Mononuclear cell (primary cell): ENCODE measurements at regions not wholly inside any gene's neighbourhood (a gene's known extent, or its start where the extent isn't known, plus 50 kb on each side); places are given as distances from the start of the nearest gene placed in this dataset.

Experiments used
- H3K27me3 ChIP-seq: 2 replicates; pipeline ENCODE4 v1.6.0; 2011; ENCODE audit warnings: low read length, control low read depth; ENCODE audit not compliant: insufficient read depth
- H3K4me1 ChIP-seq: 2 replicates; pipeline ENCODE4 v1.5.1; 2011; ENCODE audit warnings: mild to moderate bottlenecking, low read length, control low read depth; ENCODE audit not compliant: insufficient read depth
- H3K4me3 ChIP-seq: 2 replicates; pipeline ENCODE4 v1.5.1; 2011; ENCODE audit warnings: mild to moderate bottlenecking, low read length, moderate library complexity
- H3K9me3 ChIP-seq: 2 replicates; pipeline ENCODE4 v1.5.1; 2011; ENCODE audit warnings: low read depth, mild to moderate bottlenecking, control low read depth, low read length

DNA sequence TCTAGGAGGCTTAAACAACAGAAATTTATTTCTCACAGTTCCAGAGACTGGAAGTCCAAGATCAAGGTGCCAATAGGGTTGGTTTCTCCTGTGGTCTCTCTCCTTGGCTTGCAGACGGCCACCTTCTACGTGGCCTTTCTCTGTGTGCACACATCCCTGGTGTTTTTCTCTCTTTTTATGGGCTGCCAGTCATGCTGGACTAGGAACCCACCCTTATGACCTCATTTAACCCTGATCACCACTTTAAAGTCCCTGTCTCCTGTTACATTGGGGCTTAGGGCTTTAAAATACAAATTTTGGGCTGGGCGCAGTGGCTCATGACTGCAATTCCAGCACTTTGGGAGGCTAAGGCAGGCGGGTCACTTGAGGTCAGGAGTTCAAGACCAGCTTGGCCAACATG is 157.1 kb downstream of the TLE1 start:
- H3K9me3 ChIP-seq, result no peaks in the 10 kb centered on the region
- no peak overlapping the region for H3K4me3 ChIP-seq
- H3K27me3 ChIP-seq, result no peaks in the 10 kb centered on the region
- H3K4me1 ChIP-seq, result peaks cover 4% of the 10 kb centered on the region

DNA sequence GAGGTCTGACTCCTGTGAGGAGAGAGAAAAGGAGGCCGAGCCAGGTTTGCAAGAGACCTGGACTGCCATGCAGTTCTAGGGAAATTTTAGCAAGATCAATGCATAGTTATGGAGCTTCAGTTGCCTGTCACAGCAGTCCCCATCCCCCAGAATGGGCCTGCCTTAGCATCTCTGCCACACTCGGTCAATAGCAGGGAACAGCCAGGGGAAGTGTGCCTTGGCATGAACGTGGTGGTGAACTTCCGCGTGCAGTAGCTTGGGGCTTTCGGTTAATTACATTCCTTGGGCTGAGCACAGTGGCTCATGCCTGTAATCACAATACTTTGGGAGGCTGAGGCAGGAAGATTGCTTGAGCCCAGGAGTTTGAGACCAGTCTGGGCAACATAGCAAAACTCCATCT is 157.8 kb downstream of the TLE1 start:
- H3K4me3 ChIP-seq, result no peak overlapping the region
- peaks cover 4% of the 10 kb centered on the region for H3K4me1 ChIP-seq
- no peaks in the 10 kb centered on the region for H3K9me3 ChIP-seq
- no peaks in the 10 kb centered on the region for H3K27me3 ChIP-seq

DNA sequence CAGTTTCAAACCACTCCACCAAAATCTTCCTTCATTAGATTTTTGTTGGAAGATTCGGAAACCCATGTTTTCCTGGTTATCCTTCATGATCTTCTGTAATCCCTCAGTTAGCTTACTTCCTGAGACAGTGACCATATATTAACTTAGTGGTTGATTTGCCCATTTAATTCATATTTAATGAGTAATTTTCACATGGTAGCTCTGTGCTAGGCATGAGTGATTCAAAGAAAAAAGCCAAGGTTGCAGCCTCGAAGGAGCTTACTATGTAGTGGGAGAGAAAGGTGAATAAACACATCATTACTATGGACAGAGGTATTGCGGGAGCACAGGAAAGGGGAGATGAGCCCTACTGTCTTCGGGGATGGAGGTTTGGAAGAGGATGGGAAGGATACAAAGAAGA is 158.5 kb downstream of the TLE1 start:
- Histone ChIP-seq H3K27me3 (no peaks in the 10 kb centered on the region), H3K4me1 (peaks cover 4% of the 10 kb centered on the region), H3K9me3 (no peaks in the 10 kb centered on the region), H3K4me3 (no peak overlapping the region)

DNA sequence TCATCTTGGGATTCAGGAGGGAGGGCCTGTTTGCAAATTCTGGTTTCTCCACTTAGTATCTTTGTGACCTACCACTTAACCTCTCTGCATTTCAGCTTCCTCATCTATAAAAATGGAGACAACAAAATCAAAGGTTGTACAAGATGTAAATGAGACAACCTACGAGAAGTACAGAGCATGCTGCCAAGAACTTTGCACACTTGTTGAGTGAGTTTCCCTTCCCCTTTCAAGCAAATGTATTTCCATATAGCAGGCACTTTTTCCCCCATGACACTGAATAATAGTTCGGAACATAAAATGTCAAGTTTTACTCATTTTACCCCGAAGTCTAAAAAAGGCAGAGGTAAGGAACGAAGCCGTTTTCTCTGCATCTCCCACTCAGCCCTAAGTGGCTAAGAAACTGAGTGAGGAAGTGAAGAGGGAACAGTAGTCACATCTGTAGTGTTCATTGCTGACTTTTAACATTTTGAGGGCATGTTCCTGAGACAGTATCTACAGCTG is 159.0 kb downstream of the TLE1 start:
- H3K27me3 ChIP-seq, result no peaks in the 10 kb centered on the region
- H3K4me3 ChIP-seq, result no peak overlapping the region
- no peaks in the 10 kb centered on the region for H3K9me3 ChIP-seq
- H3K4me1 ChIP-seq, result peaks cover 4% of the 10 kb centered on the region

DNA sequence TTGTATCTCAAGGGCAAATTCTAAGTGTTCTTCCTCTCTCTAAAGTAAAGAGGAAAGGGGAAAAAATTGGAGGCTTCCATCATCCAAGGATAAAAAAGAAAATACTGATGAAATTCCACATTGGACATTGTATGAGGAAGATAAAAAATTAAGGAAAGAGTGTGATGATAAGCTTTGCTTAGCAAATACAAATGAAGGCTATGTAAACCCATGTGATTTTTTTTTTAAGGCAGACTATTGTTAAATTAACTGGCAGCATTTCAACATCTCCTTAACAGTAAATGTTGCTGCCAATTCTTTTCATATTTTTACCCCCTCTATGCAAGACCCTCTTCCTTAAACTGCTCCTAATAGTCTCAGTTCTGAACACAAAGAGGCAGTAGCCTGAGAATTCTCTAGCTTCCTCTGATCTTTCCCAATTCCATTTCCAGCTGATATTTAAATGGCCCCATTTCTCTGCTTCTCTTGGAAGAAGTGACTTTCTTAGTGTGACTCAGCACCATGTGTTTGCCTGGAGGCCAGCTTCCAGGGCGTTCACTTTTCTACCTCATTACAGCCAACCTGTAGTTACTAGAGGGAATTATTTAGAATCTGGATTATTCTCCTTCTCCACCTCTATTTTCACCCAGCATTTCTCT is 159.7 kb downstream of the TLE1 start:
- peaks cover 4% of the 10 kb centered on the region for H3K4me1 ChIP-seq
- no peaks in the 10 kb centered on the region for H3K27me3 ChIP-seq
- no peak overlapping the region for H3K4me3 ChIP-seq
- no peaks in the 10 kb centered on the region for H3K9me3 ChIP-seq

DNA sequence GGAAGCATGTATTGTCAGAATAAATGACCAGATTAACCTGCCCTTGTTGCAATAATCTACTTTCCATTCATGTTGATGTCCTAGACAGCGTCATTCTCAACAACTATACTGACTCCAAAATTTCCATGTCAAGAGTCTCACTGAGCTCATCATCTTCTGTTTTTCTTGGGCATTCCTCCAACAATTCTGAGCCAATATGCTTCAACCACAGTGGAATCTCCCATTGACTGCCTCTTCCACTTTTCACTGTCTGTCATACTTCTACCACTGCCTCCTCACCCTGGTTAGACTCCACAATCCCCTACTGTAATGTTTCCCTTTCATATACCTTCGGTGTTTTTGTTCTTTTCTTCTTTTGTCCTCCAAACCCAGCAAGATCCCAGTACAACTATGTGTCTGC is 162.8 kb downstream of the TLE1 start:
- Histone ChIP-seq H3K4me3 (no peak overlapping the region), H3K9me3 (no peaks in the 10 kb centered on the region), H3K4me1 (peaks cover 7% of the 10 kb centered on the region), H3K27me3 (no peaks in the 10 kb centered on the region)

DNA sequence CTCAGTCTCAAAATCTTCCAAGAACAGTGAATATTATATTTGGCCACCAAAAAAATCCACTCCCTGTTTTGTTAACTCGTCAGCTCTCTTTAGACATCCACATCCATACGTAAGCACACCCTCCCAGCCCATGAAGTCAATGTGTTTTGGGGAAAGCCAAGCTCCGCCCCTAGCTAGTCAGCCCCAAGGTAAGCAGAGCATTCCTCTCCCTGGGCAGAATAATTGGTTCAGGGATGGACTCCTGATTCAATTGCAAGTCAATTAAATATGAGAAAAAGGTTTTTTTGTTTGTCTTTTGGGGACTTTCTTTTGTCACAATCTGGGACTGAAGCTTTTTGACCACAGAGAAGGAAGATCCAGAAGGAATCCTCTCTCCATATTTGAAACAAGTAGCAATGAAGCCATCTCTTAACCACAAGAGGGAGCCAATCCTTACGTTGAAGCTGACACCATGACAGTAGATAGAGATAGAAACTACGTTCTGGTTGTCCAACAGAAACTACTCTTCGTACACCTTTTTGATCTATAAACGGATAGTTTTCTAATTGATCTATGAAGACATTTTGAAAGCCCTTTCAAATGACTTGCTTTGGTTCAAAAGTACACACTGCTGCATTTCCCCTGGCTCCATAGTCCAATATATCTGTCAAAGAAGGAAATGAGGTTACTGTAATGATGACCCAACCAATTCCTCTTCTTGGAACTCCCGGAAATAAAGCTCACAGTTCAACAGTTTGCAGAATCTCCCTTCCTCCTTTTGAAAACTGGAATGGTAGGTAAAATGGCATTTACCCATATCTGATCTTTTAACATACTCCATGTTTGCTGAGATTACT is 166.4 kb downstream of the TLE1 start:
- no peaks in the 10 kb centered on the region for H3K9me3 ChIP-seq
- no peak overlapping the region for H3K4me3 ChIP-seq
- peaks cover 3% of the 10 kb centered on the region for H3K4me1 ChIP-seq
- no peaks in the 10 kb centered on the region for H3K27me3 ChIP-seq

DNA sequence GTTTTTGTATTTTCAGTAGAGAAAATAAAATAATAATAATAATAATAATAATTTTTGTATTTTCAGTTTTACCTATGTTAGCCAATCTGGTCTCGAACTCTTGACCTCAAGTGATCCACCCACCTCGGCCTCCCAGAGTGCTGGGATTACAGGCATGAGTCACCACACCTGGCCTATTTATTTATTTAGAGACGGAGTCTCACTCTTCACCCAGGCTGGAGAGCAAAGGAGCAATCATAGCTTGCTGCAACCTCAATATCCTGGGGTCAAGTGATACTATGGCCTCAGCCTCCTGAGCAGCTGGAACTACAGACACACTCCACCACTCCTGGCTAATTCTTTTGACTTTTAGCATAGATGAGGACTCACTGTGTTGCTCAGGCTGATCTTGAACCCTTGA is 167.5 kb downstream of the TLE1 start:
- Histone ChIP-seq H3K9me3 (no peaks in the 10 kb centered on the region), H3K27me3 (no peaks in the 10 kb centered on the region), H3K4me3 (no peak overlapping the region), H3K4me1 (peaks cover 3% of the 10 kb centered on the region)

DNA sequence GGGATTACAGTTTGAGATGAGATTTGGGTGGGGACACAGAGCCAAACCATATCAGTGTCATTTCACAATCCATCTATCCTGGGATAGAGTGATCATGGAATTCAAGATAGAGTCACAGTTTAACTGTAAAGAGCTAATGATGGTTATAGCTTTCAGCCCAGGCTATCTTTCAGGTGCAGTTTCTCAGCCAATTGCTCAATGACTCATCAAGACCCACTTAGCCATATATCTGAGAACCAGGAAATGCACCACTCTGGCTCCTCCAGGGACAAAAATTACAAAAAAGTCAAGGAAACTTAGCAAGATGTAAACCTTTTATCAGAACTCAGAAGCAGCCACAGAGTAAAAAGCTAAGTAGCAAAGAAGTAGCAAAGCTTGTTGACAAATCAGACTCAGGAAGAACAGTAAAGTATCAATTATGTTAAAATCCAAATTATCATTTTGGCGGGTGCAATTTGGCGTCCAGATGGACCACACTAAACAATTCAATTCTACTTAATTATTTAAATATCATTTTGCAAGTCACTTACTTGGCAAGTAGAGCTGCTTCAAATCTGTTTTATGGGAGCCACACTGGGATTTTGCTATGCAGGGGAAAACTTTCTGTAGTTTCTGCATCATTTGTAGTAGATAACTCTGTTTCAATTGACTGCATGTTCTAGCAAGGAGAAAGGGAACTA is 169.4 kb downstream of the TLE1 start:
- H3K27me3 ChIP-seq, result no peaks in the 10 kb centered on the region
- peaks cover 3% of the 10 kb centered on the region for H3K4me1 ChIP-seq
- H3K4me3 ChIP-seq, result no peak overlapping the region
- no peaks in the 10 kb centered on the region for H3K9me3 ChIP-seq

DNA sequence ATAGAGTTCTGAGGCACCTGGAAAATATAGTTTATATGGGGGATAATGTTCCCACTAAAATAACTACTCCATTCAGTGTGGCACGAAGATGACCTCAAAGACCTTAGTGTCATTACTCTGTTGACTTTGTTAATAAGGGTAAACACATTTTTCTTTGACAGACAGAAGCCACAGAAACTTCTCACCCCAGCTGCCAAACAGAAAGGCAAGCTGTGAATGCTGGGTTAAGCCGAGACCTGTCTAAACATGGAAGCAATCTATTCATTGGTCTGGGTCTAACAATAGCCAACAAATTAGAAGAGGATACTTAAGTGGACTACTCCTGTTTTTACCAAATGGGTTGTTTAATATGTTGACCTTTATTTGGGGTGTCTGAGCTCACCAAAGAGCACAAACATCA is 171.4 kb downstream of the TLE1 start:
- Histone ChIP-seq H3K9me3 (no peaks in the 10 kb centered on the region), H3K27me3 (no peaks in the 10 kb centered on the region), H3K4me3 (no peak overlapping the region), H3K4me1 (peaks cover 3% of the 10 kb centered on the region)

DNA sequence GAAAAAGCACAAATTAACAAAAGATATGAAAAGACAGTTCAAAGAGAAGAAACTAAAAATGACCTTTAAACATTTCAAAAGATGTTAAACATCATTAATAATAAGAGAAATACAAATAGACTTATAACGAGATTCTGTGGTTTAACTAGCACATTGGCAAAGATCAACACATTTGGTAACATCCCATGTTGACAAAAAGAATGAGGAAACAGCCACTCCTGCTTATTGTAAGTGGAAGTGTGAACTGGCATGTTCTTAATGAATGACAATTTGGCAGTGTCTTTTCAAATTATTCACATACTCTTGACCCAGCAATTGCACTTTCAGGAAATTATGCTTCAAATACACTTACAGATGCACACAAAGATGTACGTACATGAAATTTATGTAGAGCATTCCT is 176.3 kb downstream of the TLE1 start:
- H3K9me3 ChIP-seq, result no peaks in the 10 kb centered on the region
- H3K4me3 ChIP-seq, result no peak overlapping the region
- H3K4me1 ChIP-seq, result no peaks in the 10 kb centered on the region
- no peaks in the 10 kb centered on the region for H3K27me3 ChIP-seq

DNA sequence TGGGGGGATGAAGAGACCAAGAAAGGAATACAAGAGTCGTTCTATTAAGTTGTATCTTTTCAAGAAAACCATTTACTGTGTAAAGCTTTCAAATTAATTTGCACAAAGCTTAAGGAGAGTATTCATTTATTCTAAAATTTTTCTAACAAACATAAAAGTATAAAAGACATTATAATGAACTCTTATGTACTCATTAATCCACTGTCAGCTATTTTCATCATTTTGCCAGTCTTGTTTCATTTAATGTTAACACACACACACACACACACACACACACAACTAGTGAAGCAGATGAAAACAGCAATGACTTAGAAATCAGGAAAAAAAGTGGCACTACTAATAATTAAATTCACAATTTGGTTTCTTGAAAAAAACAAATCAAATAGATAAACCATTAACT is 176.7 kb downstream of the TLE1 start:
- Histone ChIP-seq H3K9me3 (no peaks in the 10 kb centered on the region), H3K4me3 (no peak overlapping the region), H3K27me3 (no peaks in the 10 kb centered on the region), H3K4me1 (no peaks in the 10 kb centered on the region)

DNA sequence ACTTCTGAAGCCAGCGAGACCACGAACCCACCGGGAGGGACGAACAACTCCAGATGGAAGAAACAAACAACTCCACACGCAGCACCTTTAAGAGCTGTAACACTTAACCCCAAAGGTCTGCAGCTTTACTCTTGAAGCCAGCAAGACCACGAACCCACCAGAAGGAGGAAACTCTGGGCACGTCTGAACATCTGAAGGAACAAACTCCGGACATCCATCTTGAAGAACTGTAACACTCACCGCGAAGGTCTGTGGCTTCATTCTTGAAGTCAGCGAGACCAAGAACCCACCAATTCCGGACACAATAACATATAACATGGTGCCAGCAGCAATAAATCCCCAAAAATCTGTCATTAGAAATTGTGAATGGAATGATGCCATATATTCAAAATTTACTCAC is 180.9 kb downstream of the TLE1 start:
- H3K4me1 ChIP-seq, result no peaks in the 10 kb centered on the region
- H3K4me3 ChIP-seq, result no peak overlapping the region
- H3K9me3 ChIP-seq, result no peaks in the 10 kb centered on the region
- no peaks in the 10 kb centered on the region for H3K27me3 ChIP-seq

DNA sequence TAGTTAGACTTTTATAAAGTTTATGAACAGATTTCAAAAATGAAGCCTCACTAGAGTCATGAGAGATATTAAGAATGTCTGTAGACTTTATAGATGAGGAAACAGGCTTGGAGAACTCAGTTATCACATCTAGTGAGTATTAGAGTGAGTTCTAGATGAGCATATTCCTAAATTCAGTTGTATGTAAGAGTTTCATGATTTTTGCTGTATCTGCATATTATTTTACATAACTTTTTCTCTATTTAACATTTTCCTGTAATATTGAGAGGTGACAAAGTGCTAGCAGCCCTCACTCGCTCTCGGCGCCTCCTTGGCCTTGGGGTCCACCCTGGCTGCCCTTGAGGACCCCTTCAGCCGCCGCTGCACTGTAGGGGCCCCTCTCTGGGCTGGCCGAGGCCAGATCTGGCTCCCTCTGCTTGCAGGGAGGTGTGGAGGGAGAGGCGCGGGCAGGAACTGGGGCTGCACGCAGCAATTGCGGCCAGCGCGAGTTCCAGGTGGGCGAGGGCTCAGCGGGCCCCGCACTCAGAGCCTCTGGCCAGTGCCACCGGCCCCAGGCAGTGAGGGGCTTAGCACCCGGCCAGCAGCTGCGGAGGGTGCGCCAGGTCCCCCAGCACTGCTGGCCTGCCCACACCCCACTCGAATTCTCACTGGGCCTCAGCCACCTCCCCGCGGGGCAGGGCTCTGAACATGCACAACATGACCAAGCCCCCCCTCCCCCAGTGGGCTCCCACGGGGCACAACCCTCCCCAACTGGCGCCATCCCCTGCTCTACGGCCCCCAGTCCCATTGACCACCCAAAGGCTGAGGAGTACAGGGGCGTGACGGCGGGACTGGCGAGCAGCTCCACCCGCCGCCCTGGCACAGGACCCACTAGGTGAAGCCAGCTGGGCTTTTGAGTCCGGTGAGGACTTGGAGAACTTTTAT is 182.1 kb downstream of the TLE1 start:
- H3K9me3 ChIP-seq, result no peaks in the 10 kb centered on the region
- no peak overlapping the region for H3K4me3 ChIP-seq
- no peaks in the 10 kb centered on the region for H3K4me1 ChIP-seq
- no peaks in the 10 kb centered on the region for H3K27me3 ChIP-seq
